Endothelial cell of umbilical vein (primary cell): ENCODE measurements at regions not wholly inside any gene's neighbourhood (a gene's known extent, or its start where the extent isn't known, plus 50 kb on each side); places are given as distances from the start of the nearest gene placed in this dataset.

Experiments
- BruUV-seq: library from RNA; stranded (reverse); fragments of 400-500 nt; replicated peaks from 2 replicates; lab custom pipeline; 2021; lab: Mats Ljungman, UMichigan
- CTCF ChIA-PET: fragments of 300-600, 350-600 bp; sonication (Branson Sonifier 250); formaldehyde crosslinking; loops from one replicate; lab custom pipeline; 2021; ENCODE audit warnings: antibody characterized with exemption, inconsistent platforms; lab: Charles Lee
- POLR2A ChIA-PET: fragments of 300-600, 350-600 bp; sonication (Branson Sonifier 250); formaldehyde crosslinking; loops from one replicate; lab custom pipeline; 2021; ENCODE audit warnings: antibody characterized with exemption, inconsistent platforms; lab: Charles Lee
- DNase-seq: peaks from one replicate; pipeline ENCODE4 v3.0.0-alpha.2; 2011; ENCODE audit warnings: low read depth, low spot score
- FAIRE-seq: peaks from 2 replicates; lab custom pipeline; 2011; peaks lifted over from hg19 to GRCh38; lab: Jason Lieb, UNC
- H2AFZ ChIP-seq: 2 replicates; pipeline ENCODE4 v1.6.0; 2012; ENCODE audit warnings: low read depth, low read length, control low read depth, inconsistent platforms
- H3K27ac ChIP-seq: 2 replicates; pipeline ENCODE4 v1.5.1; 2011; ENCODE audit warnings: low read depth, mild to moderate bottlenecking, control low read depth, low read length, moderate library complexity; ENCODE audit not compliant: insufficient read depth
- H3K27me3 ChIP-seq, 2 experiments: 2 replicates each; pipeline versions ENCODE4 v1.6.0 to v1.6.1; 2011; ENCODE audit warnings: low read length in 2 of 2, mixed read lengths in 1 of 2; ENCODE audit not compliant: control insufficient read depth in 2 of 2, insufficient read depth in 2 of 2
- H3K36me3 ChIP-seq, 2 experiments: 2 replicates in 1 of 2; 3 replicates in 1 of 2; pipeline ENCODE4 v1.5.1; 2011; ENCODE audit warnings: low read length in 2 of 2, mild to moderate bottlenecking in 1 of 2, moderate library complexity in 1 of 2; ENCODE audit not compliant: control insufficient read depth in 2 of 2, insufficient read depth in 2 of 2; ENCODE audit errors: extremely low read depth in 1 of 2
- H3K4me1 ChIP-seq: 3 replicates; pipeline ENCODE4 v1.5.1; 2011; ENCODE audit warnings: mild to moderate bottlenecking, low read length; ENCODE audit not compliant: control insufficient read depth, insufficient read depth; ENCODE audit errors: extremely low read depth
- H3K4me2 ChIP-seq: 2 replicates; pipeline ENCODE4 v1.6.1; 2011; ENCODE audit warnings: low read length, control low read depth, mixed read lengths; ENCODE audit not compliant: insufficient read depth
- H3K4me3 ChIP-seq, 3 experiments: fragments of 200-600 bp in 1 of 3; sonication (generic), shearing (Covaris generic) in 1 of 3; replicated peaks in 1 of 3; 2 replicates each; pipeline ENCODE4 v1.5.1; 2011 to 2016; ENCODE audit warnings: control low read depth in 3 of 3, low read length in 3 of 3, mild to moderate bottlenecking in 2 of 3, inconsistent platforms in 1 of 3, low read depth in 1 of 3, moderate library complexity in 1 of 3; ENCODE audit not compliant: insufficient read depth in 1 of 3
- H3K79me2 ChIP-seq: 2 replicates; pipeline ENCODE4 v1.6.0; 2012; ENCODE audit warnings: low read length, inconsistent platforms; ENCODE audit not compliant: control insufficient read depth, insufficient read depth
- H3K9ac ChIP-seq: replicated peaks from 2 replicates; pipeline ENCODE3; 2011; ENCODE audit warnings: low read length, control low read depth; ENCODE audit not compliant: insufficient read depth; ENCODE audit errors: extremely low read depth
- H3K9me1 ChIP-seq: replicated peaks from 3 replicates; pipeline ENCODE4 v1.6.0; 2011; ENCODE audit warnings: mild to moderate bottlenecking, low read length; ENCODE audit not compliant: control insufficient read depth, insufficient read depth; ENCODE audit errors: extremely low read depth
- H3K9me3 ChIP-seq: replicated peaks from 2 replicates; pipeline ENCODE4 v1.5.1; 2012; ENCODE audit warnings: low read length, inconsistent platforms; ENCODE audit not compliant: control insufficient read depth, insufficient read depth
- H4K20me1 ChIP-seq: replicated peaks from 2 replicates; pipeline ENCODE3; 2011; ENCODE audit warnings: mild to moderate bottlenecking, low read length; ENCODE audit not compliant: control insufficient read depth, insufficient read depth; ENCODE audit errors: extremely low read depth
- CTCF ChIP-seq, 2 donors: IDR thresholded peaks; 1 replicate in 1 of 2; 2 replicates in 1 of 2; pipeline ENCODE4 v1.5.1; 2011; ENCODE audit warnings: low read length in 2 of 2, mild to moderate bottlenecking in 2 of 2, moderate library complexity in 2 of 2, control low read depth in 1 of 2, inconsistent platforms in 1 of 2, low read depth in 1 of 2; ENCODE audit not compliant: insufficient read depth in 1 of 2; ENCODE audit errors: extremely low read depth in 1 of 2
- EZH2 ChIP-seq: IDR thresholded peaks from 2 replicates; pipeline ENCODE4 v1.6.1; 2012; ENCODE audit warnings: borderline replicate concordance, low read depth, mild to moderate bottlenecking, moderate library complexity, low read length, inconsistent platforms; ENCODE audit not compliant: severe bottlenecking
- FOS ChIP-seq: IDR thresholded peaks from 2 replicates; pipeline ENCODE4 v1.6.1; 2011; ENCODE audit warnings: mild to moderate bottlenecking, low read length, moderate library complexity, borderline replicate concordance; ENCODE audit not compliant: insufficient read depth
- GATA2 ChIP-seq: IDR thresholded peaks from 2 replicates; pipeline ENCODE4 v1.7.0; 2011; ENCODE audit warnings: low read depth, mild to moderate bottlenecking, moderate library complexity, mixed read lengths, low read length; ENCODE audit not compliant: insufficient read length, insufficient read depth
- JUN ChIP-seq: IDR thresholded peaks from 2 replicates; pipeline ENCODE4 v1.6.1; 2011; ENCODE audit warnings: borderline replicate concordance, low read depth; ENCODE audit not compliant: insufficient read length, insufficient read depth
- MYC ChIP-seq: IDR thresholded peaks from one replicate; pipeline ENCODE4 v1.6.1; 2011; ENCODE audit warnings: mild to moderate bottlenecking, low read depth, low read length
- POLR2A ChIP-seq: IDR thresholded peaks from 2 replicates; pipeline ENCODE4 v1.6.1; 2012; ENCODE audit warnings: low read depth, mild to moderate bottlenecking, control low read depth, low read length
- POLR2AphosphoS5 ChIP-seq: IDR thresholded peaks from 2 replicates; pipeline ENCODE4 v1.6.1; 2012; ENCODE audit warnings: low read depth, mild to moderate bottlenecking, control low read depth, low read length, moderate library complexity; ENCODE audit not compliant: insufficient read depth
- dilution Hi-C: fragments of 300-500 bp; cut with MboI; formaldehyde crosslinking; loops from one replicate; pipeline ENCODE4 v1.15.0; 2019; ENCODE audit warnings: low sequenced_read_pairs; ENCODE audit not compliant: extremely low pct_ligation_motif_present
- intact Hi-C: fragments of 100-400 bp; cut with micrococcal nuclease; formaldehyde crosslinking; loops from one replicate; pipeline ENCODE4 v1.10.0; 2022
- TF ChIP-seq, protein P1 (sequence below): IDR thresholded peaks from 2 replicates; pipeline ENCODE4 v1.6.1; 2011; ENCODE audit not compliant: insufficient read depth, insufficient read length

DNA sequence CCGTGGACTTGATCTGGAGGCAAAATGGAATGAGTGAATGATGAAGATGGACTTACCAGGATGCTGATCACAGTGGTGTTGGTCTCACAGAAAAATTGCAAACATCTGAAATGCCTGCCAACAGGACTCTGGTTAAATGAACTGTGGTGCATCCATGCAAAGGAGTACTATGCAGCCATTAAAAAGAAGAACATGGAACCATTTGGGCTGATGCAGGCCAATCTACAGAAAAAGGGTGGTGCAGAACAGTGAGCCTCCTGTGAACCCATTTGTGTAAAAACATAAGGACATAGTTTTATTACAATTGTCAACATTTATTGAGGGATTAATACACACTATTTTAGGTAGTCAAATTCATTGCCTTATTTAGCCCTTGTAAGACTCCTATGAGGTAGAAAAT is 111.9 kb downstream of the MN1 start:
- H4K20me1 ChIP-seq, result no peaks in the 10 kb centered on the region
- H3K9ac ChIP-seq, result no peak overlapping the region
- H3K27ac ChIP-seq, result no peak overlapping the region
- no TSS peak for BruUV-seq
- H3K9me3 ChIP-seq, result no peaks in the 10 kb centered on the region
- no peak overlapping the region for H3K4me3 ChIP-seq
- H3K79me2 ChIP-seq, result no peaks in the 10 kb centered on the region
- CTCF ChIA-PET, result no interaction called here
- intact Hi-C loops, result loop anchor here (5.0 kb wide), 1 partner anchor 113 kb away; the partner anchor contains the start of gene MN1
- FAIRE-seq (no peak), DNase-seq (no peak)
- POLR2A ChIA-PET, result no interaction called here
- H3K4me2 ChIP-seq, result no peak overlapping the region
- peaks cover 0 to 7% of the 10 kb centered on the region in 2 experiments for H3K27me3 ChIP-seq
- peaks cover 7% of the 10 kb centered on the region for H3K4me1 ChIP-seq
- no peaks in the 10 kb centered on the region for H3K9me1 ChIP-seq
- H3K36me3 ChIP-seq, result no peaks in the 10 kb centered on the region
- dilution Hi-C loops, result no loop called here
- TF ChIP-seq, protein P1, sequence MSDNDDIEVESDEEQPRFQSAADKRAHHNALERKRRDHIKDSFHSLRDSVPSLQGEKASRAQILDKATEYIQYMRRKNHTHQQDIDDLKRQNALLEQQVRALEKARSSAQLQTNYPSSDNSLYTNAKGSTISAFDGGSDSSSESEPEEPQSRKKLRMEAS, result no peak
- TF ChIP-seq JUN (no peak), GATA2 (no peak), POLR2A (no peak), FOS (no peak), POLR2AphosphoS5 (no peak), EZH2 (no peak), CTCF (IDR thresholded peaks at IDR 0.05; ENCODE audit: extremely low read depth in 1 of 2, insufficient read depth in 1 of 2, low read depth in 1 of 2, low read length in 2 of 2) (no peak), MYC (no peak)
- H2AFZ ChIP-seq, result no peak overlapping the region
